ENCODE measurements at regions not wholly inside any gene's neighbourhood (a gene's known extent, or its start where the extent isn't known, plus 50 kb on each side); places are given as distances from the start of the nearest gene placed in this dataset.

GRCh38 chr12:4111010-4111409 lies 162.6 kb upstream of the CCND2 start:
- Histone ChIP-seq H2AK5ac (ENCODE audit: low read depth, low read length) (no peak overlapping the region), H3K23ac (ENCODE audit: low read depth, low read length) (no peak overlapping the region), H4K20me1 (ENCODE audit: insufficient read depth, low read length) (no peaks in the 10 kb centered on the region), H3K56ac (ENCODE audit: extremely low read depth, insufficient read depth, low read length) (no peak overlapping the region), H3K27me3 (ENCODE audit: control insufficient read depth, insufficient read depth, low read length) (peaks cover 3% of the 10 kb centered on the region), H2BK15ac (ENCODE audit: low read depth, low read length) (no peak overlapping the region), H3K9me3 (ENCODE audit: control insufficient read depth, insufficient read depth, low read length) (no peaks in the 10 kb centered on the region), H3K14ac (replicated peaks; ENCODE audit: low read depth, low read length) (no peak overlapping the region), H3K4me3 (ENCODE audit: insufficient read depth, low read depth, low read length) (no peak overlapping the region), H3K4me1 (ENCODE audit: control insufficient read depth, insufficient read depth, low read length) (no peaks in the 10 kb centered on the region), H2BK5ac (ENCODE audit: low read depth, low read length, poor library complexity, severe bottlenecking) (no peak overlapping the region), H4K8ac (ENCODE audit: low read depth in 2 of 2, low read length in 2 of 2) (no peak overlapping the region), H2BK120ac (ENCODE audit: low read depth, low read length) (no peak overlapping the region), H4K5ac (ENCODE audit: low read depth, low read length) (no peak overlapping the region), H3K9me1 (ENCODE audit: insufficient read depth, low read length) (no peaks in the 10 kb centered on the region), H3K9ac (ENCODE audit: low read depth, low read length) (no peak overlapping the region), H3K18ac (ENCODE audit: low read depth, low read length) (no peak overlapping the region), H2AK9ac (replicated peaks; ENCODE audit: low read depth, low read length, poor library complexity) (no peak overlapping the region), H3K4ac (ENCODE audit: low read depth, low read length) (no peak overlapping the region), H3K36me3 (ENCODE audit: control insufficient read depth, insufficient read depth, low read length) (no peaks in the 10 kb centered on the region), H2AFZ (replicated peaks; ENCODE audit: low read length, poor library complexity) (no peak overlapping the region), H3K27ac (ENCODE audit: insufficient read depth, low read length) (no peak overlapping the region), H3K4me2 (ENCODE audit: low read depth, low read length) (no peak overlapping the region), H3K79me1 (ENCODE audit: low read depth in 1 of 2, low read length in 2 of 2) (no peaks in the 10 kb centered on the region), H4K91ac (ENCODE audit: insufficient read depth, low read depth, low read length) (no peak overlapping the region), H2BK20ac (ENCODE audit: low read depth, low read length) (no peak overlapping the region)
- WGBS, 2 experiments (ENCODE audit: extremely low coverage in 2 of 2, insufficient read length in 1 of 2): no CpG with 5 or more reads among the region's 5 CpGs
- BruUV-seq (replicated peaks): no TSS peak
- ATAC-seq (ENCODE audit: low read depth): no peak
- TF ChIP-seq USF2 (IDR thresholded peaks at IDR 0.05; ENCODE audit: low read depth, low read length) (no peak), MXI1 (IDR thresholded peaks at IDR 0.05; ENCODE audit: borderline replicate concordance, low read depth, low read length) (no peak), SMC3 (IDR thresholded peaks at IDR 0.05; ENCODE audit: low read depth, low read length) (no peak), CTCF (conservative IDR thresholded peaks at IDR 0.05; ENCODE audit: low read depth, low read length) (no peak), MAZ (IDR thresholded peaks at IDR 0.05; ENCODE audit: borderline replicate concordance, low read depth, low read length) (no peak), BHLHE40 (IDR thresholded peaks at IDR 0.05; ENCODE audit: low read depth, low read length) (no peak), RCOR1 (IDR thresholded peaks at IDR 0.05; ENCODE audit: insufficient replicate concordance, low read length) (no peak), FOS (IDR thresholded peaks at IDR 0.05; ENCODE audit: low read depth, low read length) (no peak), POLR2A (IDR thresholded peaks at IDR 0.05; ENCODE audit: low read depth, low read length) (no peak), CEBPB (IDR thresholded peaks at IDR 0.05; ENCODE audit: low read depth, low read length) (no peak), RFX5 (IDR thresholded peaks at IDR 0.05; ENCODE audit: low read depth, low read length) (no peak), CHD1 (IDR thresholded peaks at IDR 0.05; ENCODE audit: low read depth, low read length) (no peak), ELK1 (IDR thresholded peaks at IDR 0.05; ENCODE audit: borderline replicate concordance, low read depth, low read length) (no peak)
- in situ Hi-C loops (cut with MboI; ENCODE audit: low sequenced_read_pairs): no loop called here
- POLR2A ChIA-PET (ENCODE audit: unreplicated experiment): interaction anchor here (1.1 kb wide), 1 partner anchor 54 kb away, joined by 3 read pairs; no protein-coding TSS in a partner anchor
- intact Hi-C loops (cut with micrococcal nuclease): no loop called here
- dilution Hi-C loops (cut with HindIII; ENCODE audit: low sequenced_read_pairs, unreplicated experiment): no loop called here
- no peak for DNase-seq
- CTCF ChIA-PET: interaction anchor here (1.6 kb wide), 1 partner anchor 166 kb away, joined by 9 read pairs; no protein-coding TSS in a partner anchor

Measured in IMR-90 (cell line).